WTC11 (cell line): ENCODE measurements at regions not wholly inside any gene's neighbourhood (a gene's known extent, or its start where the extent isn't known, plus 50 kb on each side); places are given as distances from the start of the nearest gene placed in this dataset.

ENCODE experiments used
- ARID4B ChIP-seq: sonication (generic); formaldehyde crosslinking; IDR thresholded peaks from 2 replicates; pipeline ENCODE4 v1.8.0; 2023; ENCODE audit warnings: missing genetic modification reagents, mild to moderate bottlenecking, borderline replicate concordance
- CREB1 ChIP-seq: sonication (generic); formaldehyde crosslinking; IDR thresholded peaks from 2 replicates; pipeline ENCODE4 v1.8.0; 2023; ENCODE audit warnings: mild to moderate bottlenecking, missing genetic modification reagents
- CTCF ChIP-seq: fragments of 200-600 bp; IDR thresholded peaks from 2 replicates; pipeline ENCODE4 v1.8.0; 2022; ENCODE audit warnings: antibody characterized with exemption
- E2F4 ChIP-seq: sonication (generic); formaldehyde crosslinking; IDR thresholded peaks from 2 replicates; pipeline ENCODE4 v1.8.1; 2022; ENCODE audit warnings: low read depth, mild to moderate bottlenecking, moderate library complexity, missing genetic modification reagents, borderline replicate concordance
- NR2C2 ChIP-seq: sonication (generic); formaldehyde crosslinking; IDR thresholded peaks from 2 replicates; pipeline ENCODE4 v1.8.0; 2022; ENCODE audit warnings: mild to moderate bottlenecking, missing genetic modification reagents

- TF ChIP-seq ARID4B (CRISPR knock-in tag) = no peak
- no peak for TF ChIP-seq CTCF
- TF ChIP-seq NR2C2 (CRISPR knock-in tag) = no peak
- TF ChIP-seq CREB1 = no peak
- TF ChIP-seq E2F4 (CRISPR knock-in tag) = no peak
Observed at GRCh38 chr7:12069757-12070156, 141.3 kb upstream of the TMEM106B start.
